ENCODE measurements at regions not wholly inside any gene's neighbourhood (a gene's known extent, or its start where the extent isn't known, plus 50 kb on each side); places are given as distances from the start of the nearest gene placed in this dataset.

- BruUV-seq (replicated peaks): no TSS peak
- Histone ChIP-seq H3K4me3 (replicated peaks in 1 of 3; ENCODE audit: insufficient read depth in 1 of 3, low read depth in 1 of 3, low read length in 3 of 3) (no peak overlapping the region), H3K27me3 (ENCODE audit: control insufficient read depth in 2 of 2, insufficient read depth in 2 of 2, low read length in 2 of 2) (no peaks in the 10 kb centered on the region), H3K4me2 (ENCODE audit: insufficient read depth, low read length) (no peak overlapping the region), H3K4me1 (ENCODE audit: control insufficient read depth, extremely low read depth, insufficient read depth, low read length) (no peaks in the 10 kb centered on the region), H3K9me1 (replicated peaks; ENCODE audit: control insufficient read depth, extremely low read depth, insufficient read depth, low read length) (no peaks in the 10 kb centered on the region), H3K79me2 (ENCODE audit: control insufficient read depth, insufficient read depth, low read length) (no peaks in the 10 kb centered on the region), H3K9me3 (replicated peaks; ENCODE audit: control insufficient read depth, insufficient read depth, low read length) (no peaks in the 10 kb centered on the region), H3K9ac (replicated peaks; ENCODE audit: extremely low read depth, insufficient read depth, low read length) (no peak overlapping the region), H3K36me3 (ENCODE audit: control insufficient read depth in 2 of 2, extremely low read depth in 1 of 2, insufficient read depth in 2 of 2, low read length in 2 of 2) (no peaks in the 10 kb centered on the region), H2AFZ (ENCODE audit: low read depth, low read length) (no peak overlapping the region), H4K20me1 (replicated peaks; ENCODE audit: control insufficient read depth, extremely low read depth, insufficient read depth, low read length) (no peaks in the 10 kb centered on the region), H3K27ac (ENCODE audit: insufficient read depth, low read depth, low read length) (no peak overlapping the region)
- no peak for DNase-seq (ENCODE audit: low read depth, low spot score)
- no peak for TF ChIP-seq POLR2AphosphoS5 (IDR thresholded peaks at IDR 0.05; ENCODE audit: insufficient read depth, low read depth, low read length)
- no peak for TF ChIP-seq FOS (IDR thresholded peaks at IDR 0.05; ENCODE audit: borderline replicate concordance, insufficient read depth, low read length)
- no peak for TF ChIP-seq MYC (IDR thresholded peaks at IDR 0.05; ENCODE audit: low read depth, low read length)
- no peak for TF ChIP-seq EZH2 (IDR thresholded peaks at IDR 0.05; ENCODE audit: borderline replicate concordance, low read depth, low read length, severe bottlenecking)
- no peak for TF ChIP-seq POLR2A (IDR thresholded peaks at IDR 0.05; ENCODE audit: low read depth, low read length)
- no peak for TF ChIP-seq MAX (IDR thresholded peaks at IDR 0.05; ENCODE audit: insufficient read depth, insufficient read length)
- TF ChIP-seq JUN (IDR thresholded peaks at IDR 0.05; ENCODE audit: borderline replicate concordance, insufficient read depth, insufficient read length, low read depth): no peak
- no peak for TF ChIP-seq CTCF (IDR thresholded peaks at IDR 0.05; ENCODE audit: extremely low read depth in 1 of 2, insufficient read depth in 1 of 2, low read depth in 1 of 2, low read length in 2 of 2)
- no peak for TF ChIP-seq GATA2 (IDR thresholded peaks at IDR 0.05; ENCODE audit: insufficient read depth, insufficient read length, low read depth, low read length)
- intact Hi-C loops (cut with micrococcal nuclease): no loop called here
- CTCF ChIA-PET: no interaction called here
- POLR2A ChIA-PET: no interaction called here
- no peak for FAIRE-seq
- dilution Hi-C loops (cut with MboI; ENCODE audit: extremely low pct_ligation_motif_present, low sequenced_read_pairs): no loop called here
These were observed 568.0 kb downstream of the ANXA1 start for GRCh38 chr9:73719660-73720059.

Data from endothelial cell of umbilical vein (primary cell).